ENCODE measurements at regions not wholly inside any gene's neighbourhood (a gene's known extent, or its start where the extent isn't known, plus 50 kb on each side); places are given as distances from the start of the nearest gene placed in this dataset.

DNA sequence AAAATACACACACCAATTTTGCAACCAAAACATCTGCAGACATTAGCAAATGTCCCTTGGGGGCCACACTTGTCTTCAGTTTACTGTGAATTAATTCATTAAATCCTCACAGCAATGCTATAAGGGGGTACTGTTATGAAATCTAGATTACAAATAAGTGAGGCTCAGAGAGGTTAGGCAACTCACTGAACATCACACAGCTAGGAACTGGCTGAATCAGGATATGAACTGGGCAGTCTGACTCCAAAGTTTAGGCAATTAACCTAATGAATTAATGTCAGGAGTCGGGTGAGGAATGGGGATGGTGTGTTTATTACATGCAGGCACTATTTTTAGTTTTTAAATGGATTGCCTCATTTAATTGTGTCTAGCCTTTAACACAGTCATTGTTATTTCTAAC lies 305.7 kb upstream of the XYLT1 start:
- intact Hi-C loops (cut with DNase I): no loop called here

GRCh38 chr16:17775061-17775460 lies 304.3 kb upstream of the XYLT1 start:
- no peaks in the 10 kb centered on the region for H3K36me3 ChIP-seq
- no peak for DNase-seq (ENCODE audit: extremely low spot score)
- H3K27ac ChIP-seq (replicated peaks in 1 of 4): no peak overlapping the region
- TF ChIP-seq POLR2A (IDR thresholded peaks at IDR 0.05; ENCODE audit: low read depth) (no peak), POLR2AphosphoS5 (IDR thresholded peaks at IDR 0.05) (no peak), EP300 (IDR thresholded peaks at IDR 0.05) (no peak)
- TF ChIP-seq, protein P1, sequence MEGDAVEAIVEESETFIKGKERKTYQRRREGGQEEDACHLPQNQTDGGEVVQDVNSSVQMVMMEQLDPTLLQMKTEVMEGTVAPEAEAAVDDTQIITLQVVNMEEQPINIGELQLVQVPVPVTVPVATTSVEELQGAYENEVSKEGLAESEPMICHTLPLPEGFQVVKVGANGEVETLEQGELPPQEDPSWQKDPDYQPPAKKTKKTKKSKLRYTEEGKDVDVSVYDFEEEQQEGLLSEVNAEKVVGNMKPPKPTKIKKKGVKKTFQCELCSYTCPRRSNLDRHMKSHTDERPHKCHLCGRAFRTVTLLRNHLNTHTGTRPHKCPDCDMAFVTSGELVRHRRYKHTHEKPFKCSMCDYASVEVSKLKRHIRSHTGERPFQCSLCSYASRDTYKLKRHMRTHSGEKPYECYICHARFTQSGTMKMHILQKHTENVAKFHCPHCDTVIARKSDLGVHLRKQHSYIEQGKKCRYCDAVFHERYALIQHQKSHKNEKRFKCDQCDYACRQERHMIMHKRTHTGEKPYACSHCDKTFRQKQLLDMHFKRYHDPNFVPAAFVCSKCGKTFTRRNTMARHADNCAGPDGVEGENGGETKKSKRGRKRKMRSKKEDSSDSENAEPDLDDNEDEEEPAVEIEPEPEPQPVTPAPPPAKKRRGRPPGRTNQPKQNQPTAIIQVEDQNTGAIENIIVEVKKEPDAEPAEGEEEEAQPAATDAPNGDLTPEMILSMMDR (IDR thresholded peaks at IDR 0.05): no peak
- H3K27me3 ChIP-seq: peaks cover 0 to 7% (median 0%) of the 10 kb centered on the region in 4 donors
- peaks cover 0 to under 1% (median 0%) of the 10 kb centered on the region in 4 donors for H3K4me1 ChIP-seq
- H3K9me3 ChIP-seq: no peaks in the 10 kb centered on the region
- 63% methylated on average over 4 of the region's 4 CpGs for WGBS
- intact Hi-C loops (cut with DNase I): no loop called here
- H3K4me3 ChIP-seq: no peak overlapping the region

More for the DNA sequence above, 305.7 kb upstream of the XYLT1 start:
- 60% methylated on average over 1 of the region's 1 CpG for WGBS
- DNase-seq (ENCODE audit: extremely low spot score): no peak
- H3K36me3 ChIP-seq: no peaks in the 10 kb centered on the region
- no peak overlapping the region for H3K27ac ChIP-seq (replicated peaks in 1 of 4)
- peaks cover 0 to 5% (median 0%) of the 10 kb centered on the region in 4 donors for H3K4me1 ChIP-seq
- TF ChIP-seq, protein P1 (IDR thresholded peaks at IDR 0.05): no peak
- no peak for TF ChIP-seq POLR2A (IDR thresholded peaks at IDR 0.05; ENCODE audit: low read depth)
- TF ChIP-seq POLR2AphosphoS5 (IDR thresholded peaks at IDR 0.05): no peak
- TF ChIP-seq EP300 (IDR thresholded peaks at IDR 0.05): no peak
- H3K27me3 ChIP-seq: peaks cover 0 to 7% (median 0%) of the 10 kb centered on the region in 4 donors
- no peak overlapping the region for H3K4me3 ChIP-seq
- no peaks in the 10 kb centered on the region for H3K9me3 ChIP-seq

DNA sequence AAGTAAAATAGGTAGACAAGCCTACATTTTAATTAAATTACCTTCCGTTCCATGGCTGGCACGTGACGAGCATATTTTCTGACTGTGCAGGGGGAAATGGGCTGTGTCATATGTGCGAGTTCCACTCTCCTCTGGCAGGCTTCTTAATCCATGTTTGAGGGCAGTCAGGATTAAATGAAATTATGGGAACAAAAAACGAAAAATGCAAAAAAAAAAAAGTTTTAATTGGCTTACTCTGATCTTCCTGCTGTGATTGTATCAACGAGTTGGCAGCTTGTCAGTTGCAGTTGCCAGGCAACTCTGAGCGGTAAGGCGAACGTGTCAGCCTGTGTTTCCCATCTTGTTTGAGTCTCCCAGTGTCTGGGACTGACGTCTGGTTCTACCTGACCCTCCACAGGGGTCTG lies 302.9 kb upstream of the XYLT1 start:
- no peaks in the 10 kb centered on the region for H3K36me3 ChIP-seq
- H3K9me3 ChIP-seq: no peaks in the 10 kb centered on the region
- TF ChIP-seq POLR2A (IDR thresholded peaks at IDR 0.05; ENCODE audit: low read depth) (no peak), EP300 (IDR thresholded peaks at IDR 0.05) (no peak), POLR2AphosphoS5 (IDR thresholded peaks at IDR 0.05) (no peak)
- TF ChIP-seq, protein P1 (IDR thresholded peaks at IDR 0.05): no peak
- 40% methylated on average over 10 of the region's 10 CpGs for WGBS
- peaks cover 0 to 7% (median 0%) of the 10 kb centered on the region in 4 donors for H3K27me3 ChIP-seq
- H3K27ac ChIP-seq (replicated peaks in 1 of 4): no peak overlapping the region
- no peaks in the 10 kb centered on the region for H3K4me1 ChIP-seq
- H3K4me3 ChIP-seq: no peak overlapping the region
- intact Hi-C loops (cut with DNase I): no loop called here
- no peak for DNase-seq (ENCODE audit: extremely low spot score)

GRCh38 chr16:17770104-17770503 lies 299.3 kb upstream of the XYLT1 start:
- no peaks in the 10 kb centered on the region for H3K4me1 ChIP-seq
- TF ChIP-seq POLR2AphosphoS5 (IDR thresholded peaks at IDR 0.05) (no peak), EP300 (IDR thresholded peaks at IDR 0.05) (no peak), POLR2A (IDR thresholded peaks at IDR 0.05; ENCODE audit: low read depth) (no peak)
- TF ChIP-seq, protein P1 (IDR thresholded peaks at IDR 0.05): no peak
- H3K27me3 ChIP-seq: peaks cover 0 to 7% (median 0%) of the 10 kb centered on the region in 4 donors
- H3K27ac ChIP-seq (replicated peaks in 1 of 4): no peak overlapping the region
- WGBS: 90% methylated on average over 2 of the region's 2 CpGs
- no peak overlapping the region for H3K4me3 ChIP-seq
- intact Hi-C loops (cut with DNase I): no loop called here
- no peaks in the 10 kb centered on the region for H3K9me3 ChIP-seq
- no peak for DNase-seq (ENCODE audit: extremely low spot score)
- H3K36me3 ChIP-seq: no peaks in the 10 kb centered on the region

- H3K36me3 ChIP-seq: no peaks in the 10 kb centered on the region
- no peaks in the 10 kb centered on the region for H3K9me3 ChIP-seq
- TF ChIP-seq POLR2AphosphoS5 (IDR thresholded peaks at IDR 0.05): no peak
- H3K27ac ChIP-seq (replicated peaks in 1 of 4): no peak overlapping the region
- H3K4me3 ChIP-seq: no peak overlapping the region
- peaks cover 0 to 6% (median 0%) of the 10 kb centered on the region in 4 donors for H3K27me3 ChIP-seq
- no peaks in the 10 kb centered on the region for H3K4me1 ChIP-seq
- 76% methylated on average over 1 of the region's 1 CpG for WGBS
- DNase-seq (ENCODE audit: extremely low spot score): no peak
- intact Hi-C loops (cut with DNase I): loop anchor here (10.0 kb wide), 1 partner anchor 64 kb away; no protein-coding TSS in a partner anchor
Observed at GRCh38 chr16:17769065-17769464, 298.3 kb upstream of the XYLT1 start.
